DOHH2 (cell line): ENCODE measurements at regions not wholly inside any gene's neighbourhood (a gene's known extent, or its start where the extent isn't known, plus 50 kb on each side); places are given as distances from the start of the nearest gene placed in this dataset.

Experiments used
- CTCF ChIP-seq: fragments of 200-600 bp; sonication (generic); IDR thresholded peaks from one replicate; pipeline ENCODE4 v1.5.1; 2014; ENCODE audit warnings: antibody characterized with exemption, mild to moderate bottlenecking, low read depth, low read length; ENCODE audit not compliant: poor library complexity, severe bottlenecking
- EZH2phosphoT487 ChIP-seq: fragments of 200-600 bp; sonication (generic); IDR thresholded peaks from 2 replicates; pipeline ENCODE4 v1.6.1; 2017; ENCODE audit warnings: borderline replicate concordance, mild to moderate bottlenecking, antibody characterized with exemption, low read length, moderate library complexity, mixed read lengths

- TF ChIP-seq CTCF (no peak), EZH2phosphoT487 (no peak)
These were observed 238.9 kb upstream of the PRMT6 start for GRCh38 chr1:106817575-106817974.
